Stimulated activated CD4-positive, alpha-beta T cell treated with anti-CD3 and anti-CD28 coated beads, TNF-alpha, amount 100 ng/mL, for 4 hours (primary cell): ENCODE measurements at regions not wholly inside any gene's neighbourhood (a gene's known extent, or its start where the extent isn't known, plus 50 kb on each side); places are given as distances from the start of the nearest gene placed in this dataset.
"Not testable (repeated sequence)": the region's sequence is repeated elsewhere in the genome, so short reads cannot be mapped to it uniquely, and the experiment has no call there.

Experiments
- DNase-seq, 3 experiments: peaks; one replicate each; pipeline ENCODE4 v3.0.0-alpha.2; 2020; ENCODE audit warnings: low read depth in 3 of 3

- DNase-seq: no peak
These were observed 216.3 kb upstream of the PRNP start for GRCh38 chr20:4469910-4470309.

DNA sequence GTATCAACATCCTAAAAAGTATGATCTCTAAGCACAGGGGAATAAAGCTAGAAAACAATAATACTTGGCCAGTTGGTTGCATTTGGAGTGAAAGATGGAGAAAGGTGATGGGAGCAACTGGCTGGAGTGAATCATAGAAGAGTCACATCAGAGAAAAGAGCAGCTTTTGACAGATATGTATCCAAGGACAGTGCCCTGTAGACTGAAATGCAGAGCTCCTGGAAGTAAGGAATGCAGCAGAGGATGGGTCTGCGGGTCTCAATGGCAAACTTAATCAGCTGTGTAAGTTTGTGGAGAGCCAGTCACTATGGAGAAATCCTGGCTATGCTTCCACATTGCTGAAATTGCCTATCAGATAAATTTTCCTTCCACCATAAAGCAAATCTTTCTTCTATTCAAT, 218.1 kb upstream of the PRNP start:
- DNase-seq: no peak

GRCh38 chr20:4465855-4466545, 216.9 kb upstream of the ADRA1D start:
- DNase-seq: no peak

GRCh38 chr20:4465212-4465611, 216.1 kb upstream of the ADRA1D start:
- no peak for DNase-seq

- DNase-seq: not testable (repeated sequence)
These were observed 213.7 kb upstream of the ADRA1D start for GRCh38 chr20:4462801-4463200.

DNA sequence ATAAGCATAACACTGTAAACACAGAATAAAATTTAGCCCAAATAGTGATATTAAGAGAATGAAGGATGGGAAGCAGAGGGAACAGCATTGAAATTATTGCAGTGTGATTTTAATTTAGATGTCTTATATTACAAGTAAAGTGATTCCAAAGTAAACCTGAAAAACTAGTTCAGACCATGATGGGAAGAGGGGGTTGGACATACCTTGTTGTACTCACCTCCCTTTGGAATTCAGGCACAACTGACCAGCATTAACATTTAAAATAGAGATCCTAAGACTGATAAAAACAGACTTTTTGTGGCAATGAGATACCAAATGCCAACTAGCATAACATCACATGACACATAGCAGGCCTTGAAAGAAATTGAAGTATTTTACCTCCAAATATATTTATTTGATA, 210.0 kb upstream of the ADRA1D start:
- DNase-seq: no peak

- DNase-seq: no peak
These were observed 208.8 kb upstream of the ADRA1D start for GRCh38 chr20:4457566-4458543.

DNA sequence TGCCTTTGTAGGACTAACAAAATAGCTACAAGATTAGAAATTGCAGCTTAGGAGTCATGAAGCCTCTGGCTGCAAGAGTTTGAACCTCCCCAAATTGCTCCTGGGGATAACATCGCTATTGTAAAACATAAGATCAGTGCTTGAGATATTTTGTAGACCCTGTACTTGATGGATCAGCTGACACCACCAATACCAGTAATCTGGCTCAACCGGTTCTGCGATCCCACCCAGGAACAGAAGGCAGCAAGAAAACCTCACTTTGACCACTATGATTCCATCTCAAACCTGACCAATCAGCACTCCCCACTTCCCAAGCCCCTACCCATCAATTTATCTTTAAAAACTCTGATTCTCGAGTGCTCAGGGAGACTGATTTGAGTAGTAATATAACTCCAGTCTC, 206.9 kb upstream of the ADRA1D start:
- no peak for DNase-seq

DNA sequence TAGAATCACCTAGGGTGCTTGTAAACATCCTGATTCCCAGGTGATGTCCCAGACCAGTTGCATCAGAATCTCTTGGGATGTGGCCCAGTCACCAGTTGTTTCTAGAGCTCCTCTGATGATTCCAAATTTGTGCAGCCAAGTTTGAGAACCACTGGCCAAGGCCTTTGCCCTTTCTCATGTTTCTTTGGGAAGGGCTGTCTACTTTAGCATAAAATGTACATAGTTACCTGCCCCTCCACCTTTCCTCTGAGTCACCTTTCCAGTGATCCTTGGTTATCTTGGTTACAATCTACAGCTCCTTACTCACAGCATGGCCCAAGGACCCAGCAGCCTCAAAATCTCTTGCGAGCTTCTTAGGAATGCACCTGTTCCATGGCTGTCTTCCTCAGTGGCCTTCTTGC, 206.2 kb upstream of the ADRA1D start:
- no peak for DNase-seq

DNA sequence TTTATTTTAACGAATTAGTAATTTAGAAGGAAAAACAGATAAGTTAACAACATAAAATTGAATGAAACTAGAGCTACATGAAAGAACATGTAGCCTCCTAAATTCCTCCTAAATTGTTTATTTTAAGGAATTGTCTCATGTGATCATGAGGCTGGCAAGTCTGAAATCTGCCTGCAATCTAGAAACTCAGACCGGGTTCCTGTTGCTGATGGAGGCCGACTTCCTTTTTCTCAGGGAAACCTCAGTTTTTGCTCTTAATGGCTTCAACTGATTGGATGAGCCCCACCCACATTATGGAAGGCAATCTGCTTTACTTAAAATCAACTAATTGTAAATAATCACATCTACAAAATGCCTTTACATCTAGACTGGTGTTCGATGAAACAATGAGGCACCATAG, 205.0 kb upstream of the ADRA1D start:
- DNase-seq: no peak

GRCh38 chr20:4453359-4453758, 204.3 kb upstream of the ADRA1D start:
- DNase-seq: no peak

DNA sequence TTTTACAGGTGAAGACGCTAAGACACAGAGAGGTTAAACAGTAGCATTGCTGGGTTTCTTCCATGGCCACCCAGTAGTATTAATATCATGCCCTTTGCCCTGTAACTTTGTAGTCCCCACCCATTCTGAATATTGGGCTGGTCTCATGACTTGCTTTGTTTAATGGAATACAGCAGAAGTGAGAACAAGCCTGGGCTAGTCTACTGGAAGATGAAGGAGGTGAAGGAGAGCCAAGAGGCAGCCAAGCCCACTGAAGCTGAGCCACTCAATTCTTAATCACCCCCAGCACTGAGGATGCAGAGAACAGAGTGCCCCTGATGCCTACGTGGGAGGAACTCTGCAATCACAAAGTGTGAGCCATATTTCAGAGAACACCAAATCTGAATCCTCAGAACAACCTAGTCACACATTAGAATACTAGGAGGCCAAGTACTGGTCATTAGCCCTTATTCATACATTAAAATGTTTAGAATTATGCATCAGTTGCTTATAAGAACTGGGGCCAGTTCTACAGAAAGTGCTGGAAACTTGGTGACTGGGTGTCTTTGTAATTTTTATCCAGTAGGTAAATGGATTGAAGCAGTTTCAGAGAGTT, 202.5 kb upstream of the ADRA1D start:
- no peak for DNase-seq

DNA sequence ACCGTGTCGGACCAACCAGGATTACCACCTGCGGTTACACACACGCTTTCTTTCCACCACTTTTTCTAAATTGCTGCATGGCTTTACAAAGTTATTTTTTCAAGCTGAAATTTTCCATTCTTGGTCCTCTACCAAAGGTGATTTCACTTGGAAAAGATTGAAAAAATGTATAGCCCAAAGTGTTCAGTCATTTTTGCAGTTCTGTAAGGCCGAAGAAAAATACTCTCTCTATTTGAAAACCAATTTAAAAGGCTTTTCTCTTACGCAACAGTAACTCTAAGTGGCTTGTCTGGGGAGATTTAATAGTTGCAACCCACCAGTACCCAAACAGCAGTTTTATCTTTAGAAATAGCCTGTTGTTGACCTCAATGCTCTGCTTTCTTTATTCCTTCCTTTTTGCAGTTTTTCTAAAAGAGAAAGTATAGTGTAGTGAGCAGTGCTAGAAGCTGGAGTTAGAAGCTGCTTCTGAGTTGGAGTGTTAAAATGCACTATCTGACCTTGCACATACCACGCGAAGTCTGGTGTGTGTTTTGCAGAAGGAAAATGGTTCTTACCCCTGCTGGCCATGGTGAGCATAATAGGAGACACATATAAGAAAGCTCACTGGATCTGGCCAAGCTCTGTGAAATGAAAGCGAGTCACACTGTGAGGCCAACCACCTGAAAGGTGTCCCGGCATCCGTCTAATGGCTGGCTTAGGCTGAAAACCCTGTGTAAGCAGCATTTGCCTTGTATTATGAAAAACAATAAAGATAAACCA, 201.0 kb upstream of the ADRA1D start:
- DNase-seq: no peak

DNA sequence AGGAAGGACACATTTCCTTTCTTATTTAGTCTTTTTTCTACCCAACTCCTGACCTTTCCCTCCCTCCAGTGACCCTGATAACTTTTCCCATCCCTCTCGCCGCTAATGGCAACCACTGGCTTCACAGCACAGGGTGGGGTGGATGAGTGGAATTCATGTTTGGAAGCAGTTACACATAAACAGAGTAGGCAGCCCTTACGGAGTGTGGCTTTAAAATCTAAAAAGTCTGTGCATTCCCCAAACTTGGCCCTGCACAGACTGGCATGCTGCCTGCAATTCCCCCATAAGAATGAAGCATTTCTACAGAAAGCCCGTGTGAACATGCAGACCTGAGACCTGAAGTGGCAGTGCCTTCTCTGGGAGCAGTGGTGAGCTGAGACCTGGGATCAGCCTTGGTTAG, 196.7 kb upstream of the ADRA1D start:
- no peak for DNase-seq

DNA sequence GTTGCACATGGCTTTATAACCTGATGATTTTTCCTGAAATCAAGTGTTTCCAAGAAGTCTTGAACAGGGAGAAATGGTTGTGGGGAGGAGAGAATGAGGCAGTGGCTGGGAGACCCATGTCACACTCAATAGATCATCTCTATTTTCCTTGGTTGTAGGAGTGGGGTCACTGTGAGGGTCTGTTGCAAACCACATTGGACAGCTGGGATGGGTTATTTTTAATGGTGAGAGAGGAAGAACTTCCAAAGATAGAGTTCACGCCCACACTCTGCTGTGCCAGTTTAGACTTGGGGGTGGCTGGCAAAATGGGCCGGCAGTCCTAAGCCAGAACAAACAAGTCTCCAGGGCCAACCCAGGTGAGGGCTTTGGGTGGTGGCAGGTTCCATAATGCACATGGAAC, 196.2 kb upstream of the ADRA1D start:
- DNase-seq: no peak

GRCh38 chr20:4444404-4444803, 195.3 kb upstream of the ADRA1D start:
- no peak for DNase-seq

- DNase-seq: no peak
These were observed 193.9 kb upstream of the ADRA1D start for GRCh38 chr20:4443016-4443415.

GRCh38 chr20:4441871-4442270, 192.8 kb upstream of the ADRA1D start:
- no peak for DNase-seq

DNA sequence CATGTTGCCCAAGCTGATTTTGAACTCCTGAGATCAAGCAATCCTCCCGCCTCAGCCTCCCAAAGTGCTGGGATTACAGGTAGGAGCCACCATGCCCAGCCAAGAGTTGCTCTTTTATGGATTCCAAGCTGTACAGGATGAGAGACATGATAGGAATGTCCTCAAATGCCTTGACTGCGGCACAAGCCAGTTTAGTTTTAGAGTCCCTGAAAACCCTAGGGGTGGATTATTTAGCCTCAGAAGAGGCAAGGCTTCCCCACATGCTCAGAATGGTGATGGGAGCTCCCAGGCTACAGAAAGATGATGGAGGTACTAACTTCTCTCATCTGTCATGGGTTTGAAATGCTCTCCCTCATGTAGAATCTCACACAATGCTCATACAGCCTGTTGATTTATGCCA, 192.1 kb upstream of the ADRA1D start:
- DNase-seq: no peak

DNA sequence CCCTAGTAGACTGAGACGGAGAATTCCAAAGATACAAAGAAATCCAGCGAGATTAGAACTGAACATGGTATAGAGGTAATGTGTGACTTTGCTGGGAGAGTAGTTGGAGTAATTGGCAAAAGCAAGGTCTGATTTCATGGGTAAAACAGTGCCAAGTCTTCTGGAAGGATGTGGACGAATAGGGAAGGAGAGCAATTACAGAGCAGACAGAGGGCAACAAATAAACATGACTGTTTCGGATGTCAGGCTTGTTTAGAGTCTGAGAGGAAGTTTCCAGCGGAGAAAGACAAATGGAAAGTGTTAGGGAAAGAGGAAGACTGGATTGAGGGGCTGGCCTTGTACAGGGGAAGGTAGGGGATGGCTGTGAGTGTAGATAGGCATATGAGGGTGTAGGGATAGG, 190.4 kb upstream of the ADRA1D start:
- no peak for DNase-seq

DNA sequence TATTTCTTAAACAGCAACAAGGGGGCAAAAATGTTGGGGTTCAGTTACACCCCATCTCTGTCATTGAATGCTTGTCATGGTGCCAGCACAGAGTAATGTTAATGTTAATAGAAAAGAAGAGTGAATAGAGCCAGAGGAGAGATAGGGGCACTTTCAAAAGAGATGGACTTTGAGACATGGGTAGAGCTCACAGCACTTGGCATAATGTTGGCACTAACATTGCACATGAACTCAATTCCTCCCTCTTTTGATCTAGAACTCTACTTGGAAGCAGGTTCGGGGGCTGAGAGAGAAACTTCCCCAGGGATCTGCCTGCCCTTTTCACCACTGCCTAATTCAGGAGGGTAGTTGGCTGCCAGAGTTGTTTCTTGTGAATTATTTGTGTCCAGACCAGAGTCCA, 188.0 kb upstream of the ADRA1D start:
- no peak for DNase-seq
